ENCODE measurements at regions not wholly inside any gene's neighbourhood (a gene's known extent, or its start where the extent isn't known, plus 50 kb on each side); places are given as distances from the start of the nearest gene placed in this dataset.

DNA sequence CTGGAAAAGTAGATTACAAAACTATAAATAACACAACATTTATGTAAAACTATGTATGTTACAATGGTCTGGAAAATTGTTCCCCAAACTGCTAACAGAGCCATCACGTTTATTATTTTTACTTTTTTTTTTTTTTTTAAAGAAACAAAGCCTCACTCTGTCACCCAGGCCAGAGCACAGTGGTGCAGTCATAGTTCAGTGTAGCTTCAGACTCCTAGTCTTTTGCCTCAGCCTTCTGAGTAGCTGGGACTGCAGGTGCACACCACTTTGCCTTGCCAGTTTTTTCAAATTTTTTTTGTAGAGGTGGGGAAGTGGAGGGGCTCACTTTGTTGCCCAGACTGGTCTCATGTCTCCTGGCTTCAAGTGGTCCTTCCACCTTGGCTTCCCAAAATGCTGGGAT is 180.1 kb upstream of the SPRY1 start:
- H3K36me3 ChIP-seq (replicated peaks in 1 of 2; ENCODE audit: insufficient read depth in 1 of 2, low read depth in 2 of 2): no peaks in the 10 kb centered on the region
- TF ChIP-seq, protein P1, sequence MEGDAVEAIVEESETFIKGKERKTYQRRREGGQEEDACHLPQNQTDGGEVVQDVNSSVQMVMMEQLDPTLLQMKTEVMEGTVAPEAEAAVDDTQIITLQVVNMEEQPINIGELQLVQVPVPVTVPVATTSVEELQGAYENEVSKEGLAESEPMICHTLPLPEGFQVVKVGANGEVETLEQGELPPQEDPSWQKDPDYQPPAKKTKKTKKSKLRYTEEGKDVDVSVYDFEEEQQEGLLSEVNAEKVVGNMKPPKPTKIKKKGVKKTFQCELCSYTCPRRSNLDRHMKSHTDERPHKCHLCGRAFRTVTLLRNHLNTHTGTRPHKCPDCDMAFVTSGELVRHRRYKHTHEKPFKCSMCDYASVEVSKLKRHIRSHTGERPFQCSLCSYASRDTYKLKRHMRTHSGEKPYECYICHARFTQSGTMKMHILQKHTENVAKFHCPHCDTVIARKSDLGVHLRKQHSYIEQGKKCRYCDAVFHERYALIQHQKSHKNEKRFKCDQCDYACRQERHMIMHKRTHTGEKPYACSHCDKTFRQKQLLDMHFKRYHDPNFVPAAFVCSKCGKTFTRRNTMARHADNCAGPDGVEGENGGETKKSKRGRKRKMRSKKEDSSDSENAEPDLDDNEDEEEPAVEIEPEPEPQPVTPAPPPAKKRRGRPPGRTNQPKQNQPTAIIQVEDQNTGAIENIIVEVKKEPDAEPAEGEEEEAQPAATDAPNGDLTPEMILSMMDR (IDR thresholded peaks at IDR 0.05): no peak
- no peak for TF ChIP-seq POLR2A (IDR thresholded peaks at IDR 0.05)
- 23 to 26% methylated on average over 1 of the region's 1 CpG for WGBS, 2 donors
- no peak for ATAC-seq
- H3K4me1 ChIP-seq: no peaks in the 10 kb centered on the region
- no peaks in the 10 kb centered on the region for H3K9me3 ChIP-seq
- DNase-seq: no peak
- intact Hi-C loops (cut with DNase I): no loop called here
- H3K4me3 ChIP-seq: no peak overlapping the region
- H3K27me3 ChIP-seq: no peaks in the 10 kb centered on the region
- H3K27ac ChIP-seq: no peak overlapping the region

DNA sequence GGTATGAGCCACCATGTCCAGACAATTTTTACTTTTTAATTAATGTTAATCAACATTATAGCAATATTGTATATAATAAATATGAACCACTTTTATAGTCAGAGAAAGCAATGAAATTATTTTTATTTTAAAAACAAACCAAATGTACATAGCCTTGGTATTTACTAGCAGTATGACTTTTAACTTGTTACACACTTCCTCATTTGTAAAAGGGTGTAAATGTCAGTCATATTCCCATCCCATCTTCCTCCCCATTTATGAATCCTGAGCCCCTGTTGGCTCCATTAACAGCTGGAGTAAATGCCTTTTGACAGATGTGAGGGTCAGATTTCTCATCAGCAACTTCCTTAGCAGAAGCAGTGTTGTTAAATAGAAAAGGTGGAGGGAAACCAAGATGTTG is 179.6 kb upstream of the SPRY1 start:
- TF ChIP-seq, protein P1 (IDR thresholded peaks at IDR 0.05): no peak
- no peak for TF ChIP-seq POLR2A (IDR thresholded peaks at IDR 0.05)
- H3K4me1 ChIP-seq: no peaks in the 10 kb centered on the region
- H3K27me3 ChIP-seq: no peaks in the 10 kb centered on the region
- no peak for ATAC-seq
- H3K4me3 ChIP-seq: no peak overlapping the region
- no peaks in the 10 kb centered on the region for H3K36me3 ChIP-seq (replicated peaks in 1 of 2; ENCODE audit: insufficient read depth in 1 of 2, low read depth in 2 of 2)
- no peaks in the 10 kb centered on the region for H3K9me3 ChIP-seq
- DNase-seq: no peak
- no peak overlapping the region for H3K27ac ChIP-seq
- intact Hi-C loops (cut with DNase I): no loop called here

DNA sequence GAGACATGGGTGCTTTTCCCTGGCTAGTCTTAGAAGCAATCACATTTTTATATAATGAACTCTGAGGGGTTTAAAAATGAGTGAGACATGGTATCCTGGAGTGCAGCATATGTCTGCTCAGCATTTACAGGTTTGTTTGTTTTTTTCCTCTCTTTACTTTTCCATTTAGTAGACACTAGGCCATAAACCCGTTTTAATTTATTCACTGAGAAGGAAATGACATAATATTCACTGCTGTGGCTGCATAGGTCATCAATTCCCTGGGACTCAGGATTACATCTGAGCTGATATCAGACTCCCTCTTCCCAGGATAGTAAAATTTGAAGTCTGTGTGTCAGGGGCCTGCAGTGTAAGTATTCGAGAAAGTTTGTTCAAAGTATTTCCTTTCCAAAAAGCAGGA is 178.9 kb upstream of the SPRY1 start:
- no peaks in the 10 kb centered on the region for H3K4me1 ChIP-seq
- H3K9me3 ChIP-seq: no peaks in the 10 kb centered on the region
- H3K27ac ChIP-seq: no peak overlapping the region
- 42 to 48% methylated on average over 2 of the region's 2 CpGs for WGBS, 2 donors
- intact Hi-C loops (cut with DNase I): no loop called here
- no peak for DNase-seq
- no peaks in the 10 kb centered on the region for H3K27me3 ChIP-seq
- no peak overlapping the region for H3K4me3 ChIP-seq
- H3K36me3 ChIP-seq (replicated peaks in 1 of 2; ENCODE audit: insufficient read depth in 1 of 2, low read depth in 2 of 2): no peaks in the 10 kb centered on the region
- no peak for ATAC-seq
- TF ChIP-seq POLR2A (IDR thresholded peaks at IDR 0.05): no peak
- TF ChIP-seq, protein P1 (IDR thresholded peaks at IDR 0.05): no peak

DNA sequence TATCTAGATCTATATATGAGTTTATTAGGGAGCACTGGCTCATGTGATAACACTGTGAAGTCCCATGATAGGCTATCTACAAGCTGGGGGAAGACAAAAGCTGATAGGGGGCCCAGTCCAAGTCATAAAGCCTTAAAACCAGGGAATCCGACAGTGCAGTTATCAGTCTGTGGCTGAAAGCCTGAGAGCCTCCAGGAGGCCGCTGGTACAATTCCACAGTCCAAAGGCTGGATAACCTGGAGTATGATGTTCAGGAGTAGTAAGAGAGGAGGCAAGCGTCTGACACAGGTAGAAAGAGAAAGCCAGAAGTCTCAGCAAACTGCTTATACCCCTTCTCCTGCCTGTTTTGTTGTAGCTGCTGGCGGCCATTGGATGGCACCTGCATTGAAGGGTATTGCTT is 177.6 kb upstream of the SPRY1 start:
- Histone ChIP-seq H3K9me3 (no peaks in the 10 kb centered on the region), H3K27ac (no peak overlapping the region), H3K4me3 (no peak overlapping the region), H3K4me1 (no peaks in the 10 kb centered on the region), H3K36me3 (replicated peaks in 1 of 2; ENCODE audit: insufficient read depth in 1 of 2, low read depth in 2 of 2) (no peaks in the 10 kb centered on the region), H3K27me3 (no peaks in the 10 kb centered on the region)
- ATAC-seq (no peak), DNase-seq (no peak)
- intact Hi-C loops (cut with DNase I): no loop called here
- TF ChIP-seq, protein P1 (IDR thresholded peaks at IDR 0.05): no peak
- no peak for TF ChIP-seq POLR2A (IDR thresholded peaks at IDR 0.05)
- WGBS, 2 donors: 90 to 93% methylated on average over 4 of the region's 4 CpGs

DNA sequence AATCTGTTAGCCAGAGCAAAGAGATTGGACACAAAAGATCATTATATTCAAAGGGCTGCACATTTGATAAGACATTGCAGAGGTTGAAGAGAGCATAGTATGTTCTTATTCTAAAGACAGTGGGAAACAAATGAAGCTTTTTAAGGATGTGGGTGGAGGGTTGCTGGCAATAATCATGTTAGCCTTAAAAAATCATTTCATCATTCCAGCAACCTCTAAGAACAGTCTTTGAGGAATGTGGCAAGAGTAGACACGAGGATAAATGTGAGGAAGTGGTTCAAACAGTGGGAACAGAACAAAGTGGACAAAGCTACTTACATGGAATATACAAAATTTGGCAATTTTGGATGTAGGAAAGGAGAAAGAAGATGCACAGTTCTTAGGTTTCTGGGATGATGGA is 167.3 kb upstream of the SPRY1 start:
- intact Hi-C loops (cut with DNase I): no loop called here
- H3K4me1 ChIP-seq: no peaks in the 10 kb centered on the region
- no peaks in the 10 kb centered on the region for H3K9me3 ChIP-seq
- ATAC-seq: no peak
- H3K4me3 ChIP-seq: no peak overlapping the region
- WGBS, 2 donors: 84 to 87% methylated on average over 1 of the region's 1 CpG
- H3K27ac ChIP-seq: no peak overlapping the region
- no peaks in the 10 kb centered on the region for H3K27me3 ChIP-seq
- DNase-seq: no peak
- no peaks in the 10 kb centered on the region for H3K36me3 ChIP-seq (replicated peaks in 1 of 2; ENCODE audit: insufficient read depth in 1 of 2, low read depth in 2 of 2)
- TF ChIP-seq, protein P1 (IDR thresholded peaks at IDR 0.05): no peak
- no peak for TF ChIP-seq POLR2A (IDR thresholded peaks at IDR 0.05)
